HEK293 (cell line): ENCODE measurements at regions not wholly inside any gene's neighbourhood (a gene's known extent, or its start where the extent isn't known, plus 50 kb on each side); places are given as distances from the start of the nearest gene placed in this dataset.

Experiments used
- CTCF ChIA-PET: fragments of 350-600 bp; formaldehyde crosslinking; extraction: SDS; loops from one replicate; lab custom pipeline; 2021; ENCODE audit warnings: antibody characterized with exemption; lab: Yijun Ruan, JAX
- POLR2A ChIA-PET: fragments of 300-600 bp; formaldehyde crosslinking; extraction: SDS; loops from one replicate; lab custom pipeline; 2020; ENCODE audit warnings: antibody characterized with exemption, inconsistent platforms; lab: Yijun Ruan, JAX
- H3K27ac ChIP-seq: fragments of 200-500 bp; sonication (Bioruptor generic); 2 replicates; pipeline ENCODE4 v1.5.1; 2014; ENCODE audit warnings: low read depth, low read length, control low read depth, inconsistent platforms; ENCODE audit errors: extremely low read depth
- H3K36me3 ChIP-seq, 2 experiments: fragments of 200-500 bp in 1 of 2; sonication (Bioruptor generic) in 1 of 2; 1 replicate in 1 of 2; 2 replicates in 1 of 2; pipeline ENCODE4 v1.5.1; 2014 to 2017; ENCODE audit warnings: inconsistent platforms in 2 of 2, low read length in 2 of 2; ENCODE audit not compliant: control insufficient read depth in 2 of 2, insufficient read depth in 1 of 2
- H3K4me1 ChIP-seq: fragments of 200-500 bp; sonication (Bioruptor generic); 2 replicates; pipeline ENCODE4 v1.5.1; 2014; ENCODE audit warnings: mild to moderate bottlenecking, low read length, inconsistent platforms; ENCODE audit not compliant: control insufficient read depth, insufficient read depth
- H3K4me3 ChIP-seq: 2 replicates; pipeline ENCODE4 v1.5.1; 2011; ENCODE audit warnings: low read depth, mild to moderate bottlenecking, control low read depth, low read length, moderate library complexity
- H3K9me3 ChIP-seq: fragments of 200-500 bp; sonication (Bioruptor generic); 2 replicates; pipeline ENCODE4 v1.5.1; 2014; ENCODE audit warnings: low read depth, low read length, inconsistent platforms; ENCODE audit not compliant: control insufficient read depth, insufficient read depth
- GFI1B ChIP-seq: fragments of 450-650 bp; formaldehyde crosslinking; IDR thresholded peaks from 2 replicates; pipeline ENCODE4 v1.5.1; 2016; ENCODE audit warnings: missing biosample characterization, missing genetic modification characterization
- ZBTB20 ChIP-seq: fragments of 450-650 bp; formaldehyde crosslinking; IDR thresholded peaks from 2 replicates; pipeline ENCODE4 v1.5.1; 2016; ENCODE audit warnings: missing biosample characterization, missing genetic modification characterization
- ZBTB8A ChIP-seq: fragments of 450-650 bp; formaldehyde crosslinking; IDR thresholded peaks from 2 replicates; pipeline ENCODE4 v1.5.1; 2016; ENCODE audit warnings: missing biosample characterization, missing genetic modification characterization
- ZNF221 ChIP-seq: fragments of 450-650 bp; formaldehyde crosslinking; IDR thresholded peaks from 2 replicates; pipeline ENCODE4 v1.5.1; 2017; ENCODE audit warnings: missing biosample characterization, missing genetic modification characterization, borderline replicate concordance
- ZNF23 ChIP-seq: fragments of 450-650 bp; formaldehyde crosslinking; IDR thresholded peaks from 2 replicates; pipeline ENCODE4 v1.5.1; 2016; ENCODE audit warnings: missing biosample characterization, missing genetic modification characterization, borderline replicate concordance
- ZNF37A ChIP-seq: fragments of 450-650 bp; IDR thresholded peaks from 2 replicates; pipeline ENCODE4 v1.5.1; 2018; ENCODE audit warnings: missing biosample characterization, missing genetic modification characterization
- ZNF621 ChIP-seq: fragments of 450-650 bp; formaldehyde crosslinking; IDR thresholded peaks from 2 replicates; pipeline ENCODE4 v1.5.1; 2017; ENCODE audit warnings: missing biosample characterization, missing genetic modification characterization
- ZNF785 ChIP-seq: fragments of 450-650 bp; formaldehyde crosslinking; IDR thresholded peaks from 2 replicates; pipeline ENCODE4 v1.5.1; 2016; ENCODE audit warnings: missing biosample characterization, missing genetic modification characterization
- TF ChIP-seq, protein P1 (sequence below): fragments of 450-650 bp; formaldehyde crosslinking; IDR thresholded peaks from 2 replicates; pipeline ENCODE4 v1.5.1; 2016; ENCODE audit warnings: missing biosample characterization, missing genetic modification characterization
- TF ChIP-seq, protein P2 (sequence below): fragments of 450-650 bp; formaldehyde crosslinking; IDR thresholded peaks from 2 replicates; pipeline ENCODE4 v1.5.1; 2016; ENCODE audit warnings: missing biosample characterization, missing genetic modification characterization
- TF ChIP-seq, protein P3 (sequence below): fragments of 450-650 bp; formaldehyde crosslinking; IDR thresholded peaks from 2 replicates; pipeline ENCODE4; 2016; ENCODE audit warnings: missing biosample characterization, missing genetic modification characterization
- TF ChIP-seq, protein P4 (sequence below): fragments of 450-650 bp; formaldehyde crosslinking; IDR thresholded peaks from 2 replicates; pipeline ENCODE4 v1.5.1; 2017; ENCODE audit warnings: missing biosample characterization, missing genetic modification characterization
- TF ChIP-seq, protein P5 (sequence below): fragments of 450-650 bp; formaldehyde crosslinking; IDR thresholded peaks from 2 replicates; pipeline ENCODE4 v1.5.1; 2016; ENCODE audit warnings: missing biosample characterization, missing genetic modification characterization
- TF ChIP-seq, protein P6 (sequence below): fragments of 450-650 bp; formaldehyde crosslinking; IDR thresholded peaks from 2 replicates; pipeline ENCODE4 v1.5.1; 2016; ENCODE audit warnings: missing biosample characterization, missing genetic modification characterization

DNA sequence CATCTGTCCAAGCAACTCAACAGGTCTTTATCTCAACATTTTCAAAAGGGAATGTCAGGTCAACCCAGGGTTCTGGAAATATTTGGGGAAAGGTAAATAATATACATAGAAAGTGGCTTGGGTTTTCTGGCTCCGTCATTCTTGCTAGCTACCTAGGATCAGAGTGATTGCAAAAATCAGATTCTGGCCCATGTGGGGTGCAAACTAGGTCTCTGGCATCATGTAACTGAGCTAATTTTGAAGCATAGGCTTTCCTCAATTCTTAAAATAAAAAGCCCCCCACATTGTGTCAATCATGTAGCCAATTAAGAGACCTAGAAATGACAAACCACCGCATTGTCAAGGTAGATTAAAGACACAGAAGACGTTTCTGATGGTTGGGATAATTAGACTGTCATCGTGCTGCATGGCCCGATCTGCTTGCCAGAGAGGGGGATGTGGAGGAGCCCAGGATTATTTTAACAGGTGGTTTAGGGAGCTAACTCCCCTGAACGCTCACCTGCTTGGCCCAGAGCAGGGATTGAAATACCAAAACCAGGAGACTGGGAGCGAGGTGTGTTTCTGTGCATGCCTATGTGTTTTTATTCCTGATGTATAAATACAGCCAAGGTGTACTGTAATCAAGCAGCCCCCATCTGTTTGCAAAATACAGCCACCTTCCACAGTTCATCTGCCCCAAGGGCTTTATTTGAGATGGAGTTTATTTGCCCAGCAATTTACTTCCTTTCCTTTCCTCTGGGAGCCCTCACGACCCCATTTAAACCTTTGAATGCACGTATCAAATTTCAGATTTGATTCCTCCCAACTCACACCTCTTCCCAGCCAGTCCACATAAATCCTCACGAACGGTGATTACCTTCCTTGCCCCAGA lies 189.5 kb downstream of the TTC8 start (continued):
- TF ChIP-seq, protein P1, sequence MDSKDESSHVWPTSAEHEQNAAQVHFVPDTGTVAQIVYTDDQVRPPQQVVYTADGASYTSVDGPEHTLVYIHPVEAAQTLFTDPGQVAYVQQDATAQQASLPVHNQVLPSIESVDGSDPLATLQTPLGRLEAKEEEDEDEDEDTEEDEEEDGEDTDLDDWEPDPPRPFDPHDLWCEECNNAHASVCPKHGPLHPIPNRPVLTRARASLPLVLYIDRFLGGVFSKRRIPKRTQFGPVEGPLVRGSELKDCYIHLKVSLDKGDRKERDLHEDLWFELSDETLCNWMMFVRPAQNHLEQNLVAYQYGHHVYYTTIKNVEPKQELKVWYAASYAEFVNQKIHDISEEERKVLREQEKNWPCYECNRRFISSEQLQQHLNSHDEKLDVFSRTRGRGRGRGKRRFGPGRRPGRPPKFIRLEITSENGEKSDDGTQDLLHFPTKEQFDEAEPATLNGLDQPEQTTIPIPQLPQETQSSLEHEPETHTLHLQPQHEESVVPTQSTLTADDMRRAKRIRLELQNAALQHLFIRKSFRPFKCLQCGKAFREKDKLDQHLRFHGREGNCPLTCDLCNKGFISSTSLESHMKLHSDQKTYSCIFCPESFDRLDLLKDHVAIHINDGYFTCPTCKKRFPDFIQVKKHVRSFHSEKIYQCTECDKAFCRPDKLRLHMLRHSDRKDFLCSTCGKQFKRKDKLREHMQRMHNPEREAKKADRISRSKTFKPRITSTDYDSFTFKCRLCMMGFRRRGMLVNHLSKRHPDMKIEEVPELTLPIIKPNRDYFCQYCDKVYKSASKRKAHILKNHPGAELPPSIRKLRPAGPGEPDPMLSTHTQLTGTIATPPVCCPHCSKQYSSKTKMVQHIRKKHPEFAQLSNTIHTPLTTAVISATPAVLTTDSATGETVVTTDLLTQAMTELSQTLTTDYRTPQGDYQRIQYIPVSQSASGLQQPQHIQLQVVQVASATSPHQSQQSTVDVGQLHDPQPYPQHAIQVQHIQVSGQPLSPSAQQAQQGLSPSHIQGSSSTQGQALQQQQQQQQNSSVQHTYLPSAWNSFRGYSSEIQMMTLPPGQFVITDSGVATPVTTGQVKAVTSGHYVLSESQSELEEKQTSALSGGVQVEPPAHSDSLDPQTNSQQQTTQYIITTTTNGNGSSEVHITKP = peak; percentile 72

DNA sequence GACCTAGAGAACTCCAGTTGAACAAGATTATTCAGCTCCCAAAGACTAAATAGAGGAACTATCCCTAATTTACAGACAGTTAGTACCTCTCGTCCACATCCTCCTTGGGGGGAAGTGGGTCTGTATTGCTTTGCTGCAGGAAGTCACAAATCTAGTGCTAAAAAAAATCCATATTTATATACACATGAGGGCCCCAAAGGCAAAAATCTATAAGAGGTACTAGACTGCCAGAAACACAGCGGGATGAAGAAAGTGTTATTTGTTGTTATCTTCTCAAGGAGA lies 190.1 kb downstream of the TTC8 start:
- TF ChIP-seq ZNF221 (no peak), GFI1B (tag by site-specific recombination) (no peak), ZBTB8A (tag by site-specific recombination) (no peak), ZNF23 (tag by site-specific recombination) (no peak), ZBTB20 (tag by site-specific recombination) (no peak), ZNF621 (tag by site-specific recombination) (no peak), ZNF37A (tag by site-specific recombination) (no peak), ZNF785 (no peak)
- TF ChIP-seq, protein P2, sequence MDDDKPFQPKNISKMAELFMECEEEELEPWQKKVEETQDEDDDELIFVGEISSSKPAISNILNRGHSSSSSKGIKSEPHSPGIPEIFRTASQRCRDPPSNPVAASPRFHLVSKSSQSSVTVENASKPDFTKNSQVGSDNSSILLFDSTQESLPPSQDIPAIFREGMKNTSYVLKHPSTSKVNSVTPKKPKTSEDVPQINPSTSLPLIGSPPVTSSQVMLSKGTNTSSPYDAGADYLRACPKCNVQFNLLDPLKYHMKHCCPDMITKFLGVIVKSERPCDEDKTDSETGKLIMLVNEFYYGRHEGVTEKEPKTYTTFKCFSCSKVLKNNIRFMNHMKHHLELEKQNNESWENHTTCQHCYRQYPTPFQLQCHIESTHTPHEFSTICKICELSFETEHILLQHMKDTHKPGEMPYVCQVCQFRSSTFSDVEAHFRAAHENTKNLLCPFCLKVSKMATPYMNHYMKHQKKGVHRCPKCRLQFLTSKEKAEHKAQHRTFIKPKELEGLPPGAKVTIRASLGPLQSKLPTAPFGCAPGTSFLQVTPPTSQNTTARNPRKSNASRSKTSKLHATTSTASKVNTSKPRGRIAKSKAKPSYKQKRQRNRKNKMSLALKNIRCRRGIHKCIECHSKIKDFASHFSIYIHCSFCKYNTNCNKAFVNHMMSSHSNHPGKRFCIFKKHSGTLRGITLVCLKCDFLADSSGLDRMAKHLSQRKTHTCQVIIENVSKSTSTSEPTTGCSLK (tag by site-specific recombination) = no peak
- TF ChIP-seq, protein P3, sequence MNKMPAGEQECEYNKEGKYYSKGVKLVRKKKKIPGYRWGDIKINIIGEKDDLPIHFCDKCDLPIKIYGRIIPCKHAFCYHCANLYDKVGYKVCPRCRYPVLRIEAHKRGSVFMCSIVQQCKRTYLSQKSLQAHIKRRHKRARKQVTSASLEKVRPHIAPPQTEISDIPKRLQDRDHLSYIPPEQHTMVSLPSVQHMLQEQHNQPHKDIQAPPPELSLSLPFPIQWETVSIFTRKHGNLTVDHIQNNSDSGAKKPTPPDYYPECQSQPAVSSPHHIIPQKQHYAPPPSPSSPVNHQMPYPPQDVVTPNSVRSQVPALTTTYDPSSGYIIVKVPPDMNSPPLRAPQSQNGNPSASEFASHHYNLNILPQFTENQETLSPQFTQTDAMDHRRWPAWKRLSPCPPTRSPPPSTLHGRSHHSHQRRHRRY (tag by site-specific recombination) = no peak
- TF ChIP-seq, protein P4, sequence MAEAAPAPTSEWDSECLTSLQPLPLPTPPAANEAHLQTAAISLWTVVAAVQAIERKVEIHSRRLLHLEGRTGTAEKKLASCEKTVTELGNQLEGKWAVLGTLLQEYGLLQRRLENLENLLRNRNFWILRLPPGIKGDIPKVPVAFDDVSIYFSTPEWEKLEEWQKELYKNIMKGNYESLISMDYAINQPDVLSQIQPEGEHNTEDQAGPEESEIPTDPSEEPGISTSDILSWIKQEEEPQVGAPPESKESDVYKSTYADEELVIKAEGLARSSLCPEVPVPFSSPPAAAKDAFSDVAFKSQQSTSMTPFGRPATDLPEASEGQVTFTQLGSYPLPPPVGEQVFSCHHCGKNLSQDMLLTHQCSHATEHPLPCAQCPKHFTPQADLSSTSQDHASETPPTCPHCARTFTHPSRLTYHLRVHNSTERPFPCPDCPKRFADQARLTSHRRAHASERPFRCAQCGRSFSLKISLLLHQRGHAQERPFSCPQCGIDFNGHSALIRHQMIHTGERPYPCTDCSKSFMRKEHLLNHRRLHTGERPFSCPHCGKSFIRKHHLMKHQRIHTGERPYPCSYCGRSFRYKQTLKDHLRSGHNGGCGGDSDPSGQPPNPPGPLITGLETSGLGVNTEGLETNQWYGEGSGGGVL (tag by site-specific recombination) = no peak
- TF ChIP-seq, protein P5, sequence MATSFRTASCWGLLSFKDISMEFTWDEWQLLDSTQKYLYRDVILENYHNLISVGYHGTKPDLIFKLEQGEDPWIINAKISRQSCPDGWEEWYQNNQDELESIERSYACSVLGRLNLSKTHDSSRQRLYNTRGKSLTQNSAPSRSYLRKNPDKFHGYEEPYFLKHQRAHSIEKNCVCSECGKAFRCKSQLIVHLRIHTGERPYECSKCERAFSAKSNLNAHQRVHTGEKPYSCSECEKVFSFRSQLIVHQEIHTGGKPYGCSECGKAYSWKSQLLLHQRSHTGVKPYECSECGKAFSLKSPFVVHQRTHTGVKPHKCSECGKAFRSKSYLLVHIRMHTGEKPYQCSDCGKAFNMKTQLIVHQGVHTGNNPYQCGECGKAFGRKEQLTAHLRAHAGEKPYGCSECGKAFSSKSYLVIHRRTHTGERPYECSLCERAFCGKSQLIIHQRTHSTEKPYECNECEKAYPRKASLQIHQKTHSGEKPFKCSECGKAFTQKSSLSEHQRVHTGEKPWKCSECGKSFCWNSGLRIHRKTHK (tag by site-specific recombination) = no peak
- TF ChIP-seq, protein P6, sequence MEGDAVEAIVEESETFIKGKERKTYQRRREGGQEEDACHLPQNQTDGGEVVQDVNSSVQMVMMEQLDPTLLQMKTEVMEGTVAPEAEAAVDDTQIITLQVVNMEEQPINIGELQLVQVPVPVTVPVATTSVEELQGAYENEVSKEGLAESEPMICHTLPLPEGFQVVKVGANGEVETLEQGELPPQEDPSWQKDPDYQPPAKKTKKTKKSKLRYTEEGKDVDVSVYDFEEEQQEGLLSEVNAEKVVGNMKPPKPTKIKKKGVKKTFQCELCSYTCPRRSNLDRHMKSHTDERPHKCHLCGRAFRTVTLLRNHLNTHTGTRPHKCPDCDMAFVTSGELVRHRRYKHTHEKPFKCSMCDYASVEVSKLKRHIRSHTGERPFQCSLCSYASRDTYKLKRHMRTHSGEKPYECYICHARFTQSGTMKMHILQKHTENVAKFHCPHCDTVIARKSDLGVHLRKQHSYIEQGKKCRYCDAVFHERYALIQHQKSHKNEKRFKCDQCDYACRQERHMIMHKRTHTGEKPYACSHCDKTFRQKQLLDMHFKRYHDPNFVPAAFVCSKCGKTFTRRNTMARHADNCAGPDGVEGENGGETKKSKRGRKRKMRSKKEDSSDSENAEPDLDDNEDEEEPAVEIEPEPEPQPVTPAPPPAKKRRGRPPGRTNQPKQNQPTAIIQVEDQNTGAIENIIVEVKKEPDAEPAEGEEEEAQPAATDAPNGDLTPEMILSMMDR (tag by site-specific recombination) = no peak
- H3K4me3 ChIP-seq = no peak overlapping the region
- no peaks in the 10 kb centered on the region for H3K36me3 ChIP-seq
- H3K27ac ChIP-seq = no peak overlapping the region
- POLR2A ChIA-PET = no interaction called here
- CTCF ChIA-PET = interaction anchor here (0.6 to 1.7 kb wide), 2 partner anchors 12 to 1644 kb away, joined by 3 to 5 read pairs; no protein-coding TSS in a partner anchor
- H3K4me1 ChIP-seq = peaks cover 9% of the 10 kb centered on the region
- no peaks in the 10 kb centered on the region for H3K9me3 ChIP-seq
